Skeletal muscle satellite cell (primary cell): ENCODE measurements at regions not wholly inside any gene's neighbourhood (a gene's known extent, or its start where the extent isn't known, plus 50 kb on each side); places are given as distances from the start of the nearest gene placed in this dataset.

Experiments used
- H3K27me3 ChIP-seq: 2 replicates; pipeline ENCODE4 v1.7.0; 2013; ENCODE audit warnings: low read length; ENCODE audit not compliant: control insufficient read depth, insufficient read depth
- H3K36me3 ChIP-seq: 2 replicates; pipeline ENCODE4 v1.7.0; 2013; ENCODE audit warnings: mild to moderate bottlenecking, control low read depth, low read length; ENCODE audit not compliant: insufficient read depth
- H3K4me1 ChIP-seq: 2 replicates; pipeline ENCODE4 v1.7.0; 2013; ENCODE audit warnings: low read length; ENCODE audit not compliant: control insufficient read depth, insufficient read depth
- H3K4me2 ChIP-seq: 2 replicates; pipeline ENCODE4 v1.7.0; 2013; ENCODE audit warnings: mild to moderate bottlenecking, low read length
- H3K4me3 ChIP-seq: 2 replicates; pipeline ENCODE4 v1.7.0; 2013; ENCODE audit warnings: low read length
- H3K9ac ChIP-seq: 2 replicates; pipeline ENCODE4 v1.7.0; 2013; ENCODE audit warnings: mild to moderate bottlenecking, low read depth, low read length, moderate library complexity
- H3K9me3 ChIP-seq: replicated peaks from 2 replicates; pipeline ENCODE4 v1.7.0; 2013; ENCODE audit warnings: mild to moderate bottlenecking, control low read depth, low read length

DNA sequence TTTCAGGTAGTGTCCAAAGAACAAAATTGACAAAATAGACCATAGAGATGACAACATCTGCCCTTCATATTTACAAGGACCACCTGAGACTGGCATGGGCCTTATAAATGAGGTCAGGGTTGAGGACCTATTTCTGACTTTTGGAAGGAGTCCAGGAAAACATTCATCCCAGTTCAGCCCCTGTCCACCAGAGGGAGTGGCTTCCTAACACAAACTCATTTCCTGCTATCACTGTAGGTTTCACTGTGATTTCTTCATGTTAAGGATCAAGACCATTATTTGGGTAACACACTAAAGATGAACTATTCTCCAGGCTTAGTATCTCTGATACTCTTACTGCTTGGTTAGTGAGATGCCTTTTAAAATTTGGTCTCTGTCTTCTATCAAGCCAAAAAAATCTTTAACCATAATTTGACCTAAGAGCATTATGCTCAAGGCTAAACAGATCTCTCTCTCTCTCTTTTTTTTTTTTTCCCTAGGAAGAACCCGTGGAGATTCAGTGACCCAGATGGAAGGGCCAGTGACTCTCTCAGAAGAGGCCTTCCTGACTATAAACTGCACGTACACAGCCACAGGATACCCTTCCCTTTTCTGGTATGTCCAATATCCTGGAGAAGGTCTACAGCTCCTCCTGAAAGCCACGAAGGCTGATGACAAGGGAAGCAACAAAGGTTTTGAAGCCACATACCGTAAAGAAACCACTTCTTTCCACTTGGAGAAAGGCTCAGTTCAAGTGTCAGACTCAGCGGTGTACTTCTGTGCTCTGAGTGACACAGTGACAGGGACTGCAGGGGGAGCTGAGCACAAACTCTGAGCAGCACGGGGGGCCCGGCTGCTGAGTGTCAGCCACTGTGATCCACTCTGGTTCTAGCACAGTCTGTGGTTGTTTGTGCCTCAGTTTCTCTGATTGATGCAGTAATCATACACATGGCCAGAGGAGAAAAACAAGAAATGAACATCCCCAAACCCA is 267.6 kb upstream of the OR4E1 start:
- H3K4me1 ChIP-seq: no peaks in the 10 kb centered on the region
- no peak overlapping the region for H3K4me2 ChIP-seq
- no peak overlapping the region for H3K9ac ChIP-seq
- H3K9me3 ChIP-seq: no peaks in the 10 kb centered on the region
- no peaks in the 10 kb centered on the region for H3K36me3 ChIP-seq
- no peaks in the 10 kb centered on the region for H3K27me3 ChIP-seq
- no peak overlapping the region for H3K4me3 ChIP-seq

DNA sequence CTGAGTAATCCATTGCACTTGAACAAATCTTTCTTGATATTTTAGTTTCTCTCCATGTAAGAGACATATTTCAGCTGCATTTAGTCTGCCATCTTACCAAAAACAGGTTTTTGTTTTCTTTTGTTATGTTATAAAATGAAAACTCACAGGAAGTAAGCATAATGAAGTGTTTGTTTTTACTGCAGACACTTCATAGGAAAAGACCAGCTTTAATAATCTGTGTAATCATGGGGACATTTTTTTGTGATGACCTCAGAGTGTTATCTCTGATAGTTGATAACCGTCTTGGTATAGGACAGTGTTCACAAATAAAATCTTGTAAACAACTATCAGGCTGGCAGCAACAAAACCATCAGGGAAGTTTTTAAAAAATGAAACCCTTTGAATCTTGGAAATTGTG is 266.2 kb upstream of the OR4E1 start:
- H3K4me2 ChIP-seq: no peak overlapping the region
- H3K4me3 ChIP-seq: no peak overlapping the region
- no peak overlapping the region for H3K9ac ChIP-seq

DNA sequence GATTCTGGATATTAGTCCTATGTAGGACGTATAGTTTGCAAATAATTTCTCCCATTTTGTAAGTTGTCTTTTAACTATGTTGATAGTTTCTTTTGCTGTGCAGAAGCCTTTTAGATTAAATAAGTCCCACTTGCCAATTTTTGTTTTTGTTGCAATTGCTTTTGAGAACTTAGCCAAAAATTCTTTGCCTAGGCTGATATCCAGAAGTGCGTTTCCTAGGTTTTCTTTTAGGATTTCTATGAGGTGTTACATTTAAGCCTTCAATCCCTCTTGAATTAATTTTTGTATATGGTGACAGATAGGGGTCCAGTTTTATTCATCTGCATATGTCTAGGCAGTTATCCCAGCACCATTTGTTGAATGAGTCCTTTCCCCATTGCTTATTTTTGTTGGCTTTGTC is 264.4 kb upstream of the OR4E1 start:
- no peak overlapping the region for H3K4me2 ChIP-seq
- no peaks in the 10 kb centered on the region for H3K36me3 ChIP-seq
- no peak overlapping the region for H3K9ac ChIP-seq
- H3K9me3 ChIP-seq: no peaks in the 10 kb centered on the region
- H3K4me3 ChIP-seq: no peak overlapping the region
- no peaks in the 10 kb centered on the region for H3K27me3 ChIP-seq
- no peaks in the 10 kb centered on the region for H3K4me1 ChIP-seq

More for the DNA sequence above, 266.2 kb upstream of the OR4E1 start:
- no peaks in the 10 kb centered on the region for H3K36me3 ChIP-seq
- H3K4me1 ChIP-seq: no peaks in the 10 kb centered on the region
- no peaks in the 10 kb centered on the region for H3K9me3 ChIP-seq
- no peaks in the 10 kb centered on the region for H3K27me3 ChIP-seq

DNA sequence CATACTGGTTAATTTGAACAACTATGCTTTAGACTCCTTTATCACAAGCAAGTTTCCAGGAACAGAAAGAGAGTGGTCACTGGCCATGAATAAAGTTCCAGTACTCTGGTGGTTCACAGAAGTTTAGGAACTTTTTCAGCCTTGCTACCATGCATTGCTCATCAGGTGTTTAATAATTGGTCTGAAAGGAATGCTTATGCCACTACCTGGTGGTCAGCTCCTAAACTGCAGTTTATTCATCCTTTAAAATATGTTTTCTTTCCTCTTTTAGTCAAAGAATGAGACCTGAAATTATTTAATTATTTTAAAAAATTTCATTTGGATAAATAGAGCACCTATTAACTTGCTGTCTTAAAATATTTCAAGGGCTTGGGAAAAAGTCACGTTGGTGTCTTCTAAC is 260.1 kb upstream of the OR4E1 start:
- Histone ChIP-seq H3K9me3 (no peaks in the 10 kb centered on the region), H3K4me3 (no peak overlapping the region), H3K27me3 (no peaks in the 10 kb centered on the region)

DNA sequence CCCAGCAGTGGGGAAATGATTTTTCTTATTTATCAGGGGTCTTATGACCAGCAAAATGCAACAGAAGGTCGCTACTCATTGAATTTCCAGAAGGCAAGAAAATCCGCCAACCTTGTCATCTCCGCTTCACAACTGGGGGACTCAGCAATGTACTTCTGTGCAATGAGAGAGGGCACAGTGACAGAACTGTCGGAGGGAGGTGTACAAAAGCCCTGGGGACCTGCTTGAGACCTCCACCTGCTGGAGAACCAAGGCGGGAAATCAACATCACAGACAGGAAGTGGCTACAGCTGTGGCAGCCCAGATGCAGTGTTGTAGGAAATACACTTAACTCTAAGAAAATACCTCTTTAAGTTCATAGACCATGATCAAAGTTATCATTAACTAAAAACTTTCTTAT is 250.9 kb upstream of the OR4E1 start:
- Histone ChIP-seq H3K4me1 (no peaks in the 10 kb centered on the region), H3K27me3 (no peaks in the 10 kb centered on the region), H3K9ac (no peak overlapping the region), H3K4me3 (no peak overlapping the region), H3K4me2 (no peak overlapping the region), H3K9me3 (no peaks in the 10 kb centered on the region), H3K36me3 (no peaks in the 10 kb centered on the region)

More for the DNA sequence above, 260.1 kb upstream of the OR4E1 start:
- no peak overlapping the region for H3K9ac ChIP-seq
- H3K4me2 ChIP-seq: no peak overlapping the region
- no peaks in the 10 kb centered on the region for H3K36me3 ChIP-seq
- no peaks in the 10 kb centered on the region for H3K4me1 ChIP-seq

DNA sequence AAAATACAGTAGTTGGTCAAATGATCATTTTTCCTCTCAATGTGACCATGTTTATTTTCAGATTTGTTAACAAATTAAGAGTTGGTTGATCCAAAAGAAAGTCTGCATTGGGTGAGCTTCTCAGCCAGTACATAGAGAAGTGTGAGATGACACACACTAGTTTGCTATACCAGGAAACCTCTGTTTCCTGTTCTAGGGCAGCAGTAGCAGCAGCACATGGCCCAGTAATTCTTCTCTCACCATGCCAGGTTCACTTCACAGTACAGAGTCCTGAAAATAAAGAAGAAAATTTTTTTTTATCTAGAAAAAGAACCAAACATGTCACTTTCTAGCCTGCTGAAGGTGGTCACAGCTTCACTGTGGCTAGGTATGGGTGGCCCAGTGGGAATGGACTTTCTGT is 250.2 kb upstream of the OR4E1 start:
- Histone ChIP-seq H3K4me3 (no peak overlapping the region), H3K4me1 (no peaks in the 10 kb centered on the region), H3K9me3 (no peaks in the 10 kb centered on the region)

DNA sequence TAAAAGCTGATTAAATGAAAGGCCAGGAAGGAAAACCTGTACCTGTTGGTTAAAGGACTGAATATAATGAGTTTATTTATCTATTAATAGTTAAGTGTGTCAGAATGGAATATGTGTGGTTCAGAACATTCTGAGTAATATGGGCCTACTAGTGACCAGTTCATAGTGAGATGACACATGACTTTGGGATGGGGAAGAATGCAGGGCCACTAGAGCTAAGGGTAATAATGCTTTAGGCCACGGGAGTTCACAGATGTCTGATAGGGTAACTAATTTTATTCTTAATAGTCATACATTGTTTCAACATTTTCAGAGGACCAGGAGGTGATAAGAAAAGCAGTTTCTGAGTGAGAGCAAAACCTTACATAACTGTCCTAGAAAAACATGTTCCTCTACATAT is 247.8 kb upstream of the OR4E1 start:
- Histone ChIP-seq H3K9me3 (no peaks in the 10 kb centered on the region), H3K9ac (no peak overlapping the region), H3K4me1 (no peaks in the 10 kb centered on the region), H3K27me3 (no peaks in the 10 kb centered on the region), H3K4me2 (no peak overlapping the region), H3K36me3 (no peaks in the 10 kb centered on the region), H3K4me3 (no peak overlapping the region)

More for the DNA sequence above, 250.2 kb upstream of the OR4E1 start:
- H3K36me3 ChIP-seq: no peaks in the 10 kb centered on the region
- H3K9ac ChIP-seq: no peak overlapping the region
- H3K4me2 ChIP-seq: no peak overlapping the region
- no peaks in the 10 kb centered on the region for H3K27me3 ChIP-seq

DNA sequence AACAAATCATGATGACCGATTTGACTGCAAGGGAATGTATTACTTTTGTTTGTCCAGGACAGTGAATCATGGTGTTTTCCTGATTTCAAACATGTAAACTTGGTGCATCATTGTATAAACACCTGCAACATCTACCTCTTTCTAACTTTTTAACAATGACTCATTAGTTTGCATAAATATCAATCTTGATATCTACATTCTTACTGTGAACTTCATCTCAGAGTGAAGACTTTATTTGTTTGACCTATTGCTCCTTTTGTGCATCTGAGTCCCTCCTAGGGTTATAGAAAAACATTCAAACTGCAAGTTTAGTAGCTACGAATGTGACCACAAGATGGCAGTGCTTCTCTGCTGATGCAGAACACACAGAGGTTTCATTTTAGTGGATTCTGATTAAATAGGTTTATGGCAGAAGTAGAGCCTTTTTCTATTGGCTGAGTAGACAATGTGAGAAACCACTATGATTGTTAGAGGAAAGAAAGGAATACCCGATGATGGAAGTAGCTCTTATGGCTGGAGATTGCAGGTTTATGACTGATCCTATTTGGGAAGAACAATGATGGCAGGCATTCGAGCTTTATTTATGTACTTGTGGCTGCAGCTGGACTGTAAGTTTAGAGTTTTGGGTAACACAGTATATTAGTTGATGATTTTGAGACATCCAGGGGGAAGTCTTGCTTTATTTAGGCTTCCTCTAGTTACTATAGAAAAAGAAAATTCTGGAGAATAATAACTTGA is 244.2 kb upstream of the OR4E1 start:
- Histone ChIP-seq H3K9me3 (no peaks in the 10 kb centered on the region), H3K4me1 (no peaks in the 10 kb centered on the region), H3K36me3 (no peaks in the 10 kb centered on the region), H3K4me3 (no peak overlapping the region), H3K27me3 (no peaks in the 10 kb centered on the region), H3K4me2 (peak overlapping the region; percentile 50), H3K9ac (no peak overlapping the region)

DNA sequence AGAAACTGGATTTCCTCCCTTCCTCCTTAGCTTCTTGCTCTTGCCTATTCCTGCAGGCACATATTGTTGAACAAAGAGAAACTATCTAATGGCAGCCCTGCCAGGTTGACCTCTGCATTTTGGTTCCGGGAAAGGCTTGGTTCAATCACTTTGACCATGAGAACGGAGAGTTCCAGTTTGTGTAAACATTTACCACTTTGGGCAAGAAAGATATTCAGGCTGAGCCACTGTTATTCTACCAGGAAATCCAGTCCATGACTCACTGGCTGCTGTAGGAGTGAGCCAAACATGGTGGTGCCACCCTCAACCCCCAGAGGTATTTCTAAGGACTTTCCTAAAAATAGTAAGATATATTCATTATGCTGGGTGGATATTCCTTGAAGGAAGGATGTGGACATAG is 242.2 kb upstream of the OR4E1 start:
- Histone ChIP-seq H3K36me3 (no peaks in the 10 kb centered on the region), H3K4me2 (no peak overlapping the region), H3K27me3 (no peaks in the 10 kb centered on the region), H3K9me3 (no peaks in the 10 kb centered on the region), H3K4me1 (no peaks in the 10 kb centered on the region), H3K4me3 (no peak overlapping the region), H3K9ac (no peak overlapping the region)

DNA sequence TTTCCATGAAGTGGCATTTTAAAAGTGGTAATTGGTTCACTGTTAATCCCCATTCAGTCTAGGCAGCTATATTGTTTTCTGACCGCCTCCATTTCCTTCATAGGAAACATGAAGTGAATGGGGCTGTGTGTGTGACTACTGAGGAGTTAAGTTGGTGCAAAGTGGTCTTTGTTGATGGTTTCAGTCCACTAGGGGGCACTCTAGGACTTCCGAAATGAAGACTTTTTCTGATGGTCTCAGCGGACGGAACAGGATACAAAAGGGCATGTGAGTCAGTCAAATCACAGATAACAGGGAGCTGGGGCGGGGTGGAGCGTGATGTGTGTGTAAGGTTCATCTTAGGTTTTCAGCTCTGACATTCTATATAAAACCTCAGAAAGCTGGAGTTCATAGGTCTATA is 240.1 kb upstream of the OR4E1 start:
- Histone ChIP-seq H3K27me3 (no peaks in the 10 kb centered on the region), H3K4me3 (no peak overlapping the region), H3K9me3 (no peaks in the 10 kb centered on the region), H3K9ac (no peak overlapping the region), H3K4me2 (no peak overlapping the region), H3K36me3 (no peaks in the 10 kb centered on the region), H3K4me1 (no peaks in the 10 kb centered on the region)

DNA sequence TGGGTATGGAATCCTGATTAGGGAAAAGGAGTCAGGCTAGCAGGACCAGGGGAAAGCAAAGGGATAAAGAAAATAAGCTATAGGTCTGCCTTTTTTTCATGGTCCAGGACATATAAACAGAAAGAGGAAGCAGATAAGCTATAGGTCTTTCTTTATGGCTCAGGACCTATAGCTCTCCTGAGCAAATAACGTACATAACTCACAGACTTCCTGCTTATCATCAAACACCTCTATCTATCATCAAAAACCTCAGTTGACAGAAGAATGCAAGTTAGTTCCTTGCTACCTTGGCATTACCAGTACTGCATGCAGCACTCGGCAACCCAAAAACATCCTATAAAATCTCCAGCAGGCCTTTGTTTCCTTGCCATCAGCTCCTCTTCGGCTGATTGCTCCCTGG is 238.7 kb upstream of the OR4E1 start:
- Histone ChIP-seq H3K4me1 (no peaks in the 10 kb centered on the region), H3K27me3 (no peaks in the 10 kb centered on the region), H3K9me3 (no peaks in the 10 kb centered on the region), H3K36me3 (no peaks in the 10 kb centered on the region), H3K4me3 (no peak overlapping the region), H3K9ac (no peak overlapping the region), H3K4me2 (no peak overlapping the region)
